Sigmoid colon (tissue), 6 donors: ENCODE measurements at regions not wholly inside any gene's neighbourhood (a gene's known extent, or its start where the extent isn't known, plus 50 kb on each side); places are given as distances from the start of the nearest gene placed in this dataset.

Experiments
- DNase-seq: peaks from one replicate; pipeline ENCODE4 v3.0.0-alpha.2; 2019
- H3K27ac ChIP-seq, 4 donors: fragments of 200-600 bp; sonication (generic); one replicate each; pipeline ENCODE4 v1.5.1; 2016 to 2019; ENCODE audit warnings: mild to moderate bottlenecking in 1 of 4
- H3K27me3 ChIP-seq, 3 donors: fragments of 200-600 bp; sonication (generic); one replicate each; pipeline ENCODE4 v1.5.1; 2019; ENCODE audit warnings: mild to moderate bottlenecking in 1 of 3
- H3K36me3 ChIP-seq, 4 donors: fragments of 200-600 bp; sonication (generic); one replicate each; pipeline ENCODE4 v1.5.1; 2016 to 2019
- H3K4me1 ChIP-seq, 4 donors: fragments of 200-600 bp; sonication (generic); one replicate each; pipeline ENCODE4 v1.5.1; 2017 to 2019
- H3K4me3 ChIP-seq, 4 donors: fragments of 200-600 bp; sonication (generic); one replicate each; pipeline ENCODE4 v1.5.1; 2017 to 2019; ENCODE audit warnings: mild to moderate bottlenecking in 2 of 4, moderate library complexity in 1 of 4
- H3K9me3 ChIP-seq, 4 donors: fragments of 200-600 bp in 3 of 4; sonication (generic) in 3 of 4; one replicate each; pipeline versions ENCODE4 v1.5.1 to v1.6.1; 2013 to 2019
- CTCF ChIP-seq, 4 experiments: fragments of 450-650 bp in 3 of 4; fragments of 200-600 bp in 1 of 4; IDR thresholded peaks; one replicate each; pipeline ENCODE4 v1.5.1; 2016 to 2019; ENCODE audit warnings: antibody characterized with exemption in 4 of 4, mild to moderate bottlenecking in 3 of 4, moderate library complexity in 2 of 4
- EP300 ChIP-seq, 4 donors: sonication (generic); formaldehyde crosslinking; IDR thresholded peaks; one replicate each; pipeline ENCODE4 v1.6.1; 2017; ENCODE audit warnings: antibody characterized with exemption in 4 of 4
- POLR2A ChIP-seq, 2 donors: fragments of 450-650 bp; IDR thresholded peaks; one replicate each; pipeline ENCODE4 v1.6.1; 2016; ENCODE audit warnings: antibody characterized with exemption in 2 of 2, mild to moderate bottlenecking in 2 of 2, moderate library complexity in 2 of 2
- POLR2AphosphoS5 ChIP-seq, 4 donors: sonication (generic); formaldehyde crosslinking; IDR thresholded peaks; one replicate each; pipeline ENCODE4 v1.6.1; 2017; ENCODE audit warnings: antibody characterized with exemption in 4 of 4
- WGBS, 2 donors: extraction: QIAGEN DNeasy Blood & Tissue Kit; methylation state at CpG; one replicate each; pipeline ENCODE4 v1.1.7; 2013; 5-methylcytosine and 5-hydroxymethylcytosine counted together
- intact Hi-C: fragments of 100-400 bp; cut with DNase I; formaldehyde crosslinking; loops from one replicate; pipeline ENCODE4 v1.15.1; 2023
- donor health status: healthy with polysubstance abuse.
- donor health status: healthy.

- TF ChIP-seq POLR2AphosphoS5 (IDR thresholded peaks at IDR 0.05) (no peak), EP300 (IDR thresholded peaks at IDR 0.05) (no peak), POLR2A (IDR thresholded peaks at IDR 0.05) (no peak), CTCF (IDR thresholded peaks at IDR 0.05) (no peak)
- DNase-seq: no peak
- Histone ChIP-seq H3K4me1 (no peaks in the 10 kb centered on the region), H3K9me3 (no peaks in the 10 kb centered on the region), H3K4me3 (no peak overlapping the region), H3K36me3 (no peaks in the 10 kb centered on the region), H3K27ac (no peak overlapping the region), H3K27me3 (peaks cover 0 to 38% (median 17%) of the 10 kb centered on the region in 3 donors)
- WGBS, 2 donors: 41 to 58% methylated on average over 6 of the region's 6 CpGs
- intact Hi-C loops: no loop called here
Measured at GRCh38 chr1:4586611-4587160, 67.7 kb upstream of the AJAP1 start.

- no peak overlapping the region for H3K4me3 ChIP-seq
- peaks cover 0 to 34% (median 17%) of the 10 kb centered on the region in 3 donors for H3K27me3 ChIP-seq
- H3K4me1 ChIP-seq: no peaks in the 10 kb centered on the region
- intact Hi-C loops: no loop called here
- DNase-seq: no peak
- H3K9me3 ChIP-seq: no peaks in the 10 kb centered on the region
- TF ChIP-seq EP300 (IDR thresholded peaks at IDR 0.05) (no peak), POLR2AphosphoS5 (IDR thresholded peaks at IDR 0.05) (no peak)
- H3K27ac ChIP-seq: no peak overlapping the region
- H3K36me3 ChIP-seq: no peaks in the 10 kb centered on the region
- 62 to 76% methylated on average over 6 of the region's 6 CpGs for WGBS, 2 donors
Measured at GRCh38 chr1:4587721-4588120, 66.7 kb upstream of the AJAP1 start.

- H3K9me3 ChIP-seq: no peaks in the 10 kb centered on the region
- intact Hi-C loops: no loop called here
- TF ChIP-seq CTCF (IDR thresholded peaks at IDR 0.05): no peak
- no peak for TF ChIP-seq POLR2AphosphoS5 (IDR thresholded peaks at IDR 0.05)
- no peak for TF ChIP-seq EP300 (IDR thresholded peaks at IDR 0.05)
- TF ChIP-seq POLR2A (IDR thresholded peaks at IDR 0.05): no peak
- 53 to 61% methylated on average over 4 of the region's 4 CpGs for WGBS, 2 donors
- no peaks in the 10 kb centered on the region for H3K4me1 ChIP-seq
- DNase-seq: no peak
- H3K4me3 ChIP-seq: no peak overlapping the region
- peaks cover 0 to 11% (median 9%) of the 10 kb centered on the region in 3 donors for H3K27me3 ChIP-seq
- H3K36me3 ChIP-seq: no peaks in the 10 kb centered on the region
- H3K27ac ChIP-seq: no peak overlapping the region
Measured at GRCh38 chr1:4590756-4591155, 63.7 kb upstream of the AJAP1 start.

- no peak overlapping the region for H3K4me3 ChIP-seq
- H3K36me3 ChIP-seq: no peaks in the 10 kb centered on the region
- H3K27ac ChIP-seq: no peak overlapping the region
- TF ChIP-seq POLR2AphosphoS5 (IDR thresholded peaks at IDR 0.05) (no peak), EP300 (IDR thresholded peaks at IDR 0.05) (no peak), POLR2A (IDR thresholded peaks at IDR 0.05) (no peak), CTCF (IDR thresholded peaks at IDR 0.05) (no peak)
- H3K4me1 ChIP-seq: no peaks in the 10 kb centered on the region
- no peaks in the 10 kb centered on the region for H3K9me3 ChIP-seq
- WGBS, 2 donors: 86 to 92% methylated on average over 13 of the region's 13 CpGs
- DNase-seq: no peak
- H3K27me3 ChIP-seq: peaks cover 0 to 4% (median 0%) of the 10 kb centered on the region in 3 donors
- intact Hi-C loops: no loop called here
Measured at GRCh38 chr1:4591926-4592325, 62.5 kb upstream of the AJAP1 start.

GRCh38 chr1:4593106-4593505, 61.3 kb upstream of the AJAP1 start:
- WGBS, 2 donors: 70 to 77% methylated on average over 7 of the region's 7 CpGs
- intact Hi-C loops: no loop called here
- no peak overlapping the region for H3K4me3 ChIP-seq
- no peaks in the 10 kb centered on the region for H3K9me3 ChIP-seq
- no peaks in the 10 kb centered on the region for H3K27me3 ChIP-seq
- no peak overlapping the region for H3K27ac ChIP-seq
- TF ChIP-seq POLR2AphosphoS5 (IDR thresholded peaks at IDR 0.05) (no peak), CTCF (IDR thresholded peaks at IDR 0.05) (no peak), EP300 (IDR thresholded peaks at IDR 0.05) (no peak), POLR2A (IDR thresholded peaks at IDR 0.05) (no peak)
- H3K36me3 ChIP-seq: no peaks in the 10 kb centered on the region
- DNase-seq: no peak
- no peaks in the 10 kb centered on the region for H3K4me1 ChIP-seq
